HG02981 (cell line): ENCODE measurements at regions not wholly inside any gene's neighbourhood (a gene's known extent, or its start where the extent isn't known, plus 50 kb on each side); places are given as distances from the start of the nearest gene placed in this dataset.
A peak's percentile ranks its signal among the peaks of the same experiment; 100 is the strongest.
"Not testable (repeated sequence)": the region's sequence is repeated elsewhere in the genome, so short reads cannot be mapped to it uniquely, and the experiment has no call there.

Experiments used
- ATAC-seq: cut with Tn5 transposase; IDR thresholded peaks from one replicate; pipeline ENCODE4 v1.9.1; 2021; ENCODE audit warnings: mild to moderate bottlenecking, moderate library complexity; ENCODE audit not compliant: unreplicated experiment

DNA sequence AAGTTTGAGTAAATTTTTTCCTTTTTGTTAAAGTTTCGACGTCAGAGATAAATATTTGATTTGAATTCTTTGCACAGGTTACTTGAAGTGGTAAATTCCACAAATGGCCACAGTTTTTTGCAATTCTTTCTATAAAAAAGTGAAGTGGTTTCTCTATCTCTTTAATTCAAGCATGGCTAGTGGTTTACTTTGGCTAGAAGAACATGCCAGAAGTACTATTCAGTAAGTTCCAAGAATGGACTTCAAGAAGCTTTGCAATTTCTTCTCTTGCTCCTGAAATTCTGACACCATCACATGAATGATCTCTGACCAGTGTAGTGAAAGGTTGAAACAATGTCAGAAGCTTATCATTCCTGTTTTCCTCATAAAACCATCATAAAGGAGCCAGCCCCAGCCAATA, 55.7 kb upstream of the RNPC3 start:
- no peak for ATAC-seq

DNA sequence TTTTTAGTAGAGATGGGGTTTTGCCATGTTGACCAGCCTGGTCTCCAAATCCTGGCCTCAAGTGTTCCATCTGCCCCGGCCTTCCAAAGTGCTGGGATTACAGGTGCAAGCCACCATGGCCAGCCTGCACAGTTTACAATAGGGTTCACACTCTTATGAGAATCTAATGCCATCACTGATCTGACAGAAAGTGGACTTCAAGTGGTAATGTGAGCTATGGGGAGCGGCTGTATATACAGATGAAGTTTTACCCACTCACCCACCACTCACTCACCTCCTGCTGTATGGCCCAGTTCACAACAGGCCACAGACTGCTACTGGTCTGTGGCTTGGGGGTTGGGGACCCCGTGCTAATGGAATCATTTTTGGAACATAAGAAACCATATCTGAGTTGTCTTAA, 58.4 kb upstream of the RNPC3 start:
- ATAC-seq, result no peak

DNA sequence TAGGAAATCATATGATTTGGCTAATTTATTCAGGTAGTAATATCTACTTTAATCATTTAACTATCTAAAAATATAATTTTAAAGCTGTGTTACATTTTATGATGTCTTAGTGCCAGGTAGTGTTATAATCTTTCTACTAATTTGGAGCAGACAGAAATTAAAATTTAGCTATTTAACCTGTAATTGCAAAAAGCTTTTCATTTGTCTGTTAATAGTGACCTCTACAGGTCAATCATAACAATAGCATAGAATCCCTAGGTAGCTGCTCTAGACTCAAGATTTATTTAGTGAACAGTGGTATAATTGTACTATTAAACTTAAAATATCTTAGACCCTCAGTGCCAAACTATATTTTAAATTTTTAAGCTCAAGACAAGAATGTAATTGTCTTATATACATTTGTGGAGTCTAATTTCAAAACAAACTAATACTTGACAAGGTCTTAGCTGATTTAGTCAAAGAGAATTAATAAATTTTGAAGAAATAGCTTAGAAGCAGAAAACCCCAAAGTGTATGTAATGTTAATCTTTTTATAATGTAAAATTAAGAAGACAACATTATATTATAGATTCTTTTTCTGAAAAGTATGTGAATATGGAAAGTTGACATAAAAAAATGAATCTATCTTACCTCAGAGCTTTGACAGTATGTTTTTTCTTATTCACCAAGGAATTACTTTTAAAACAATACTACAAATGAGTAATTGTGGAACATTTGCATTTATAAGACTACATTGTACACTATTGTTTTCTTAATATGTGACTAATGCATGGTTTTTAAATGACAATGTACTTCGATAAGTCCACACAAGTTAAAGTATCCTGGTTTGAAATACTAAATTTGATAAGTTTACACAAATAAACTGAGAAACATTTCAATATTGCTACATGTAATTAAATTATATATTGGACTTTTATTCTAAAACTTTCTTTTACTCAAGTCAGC, 64.1 kb upstream of the RNPC3 start:
- ATAC-seq, result peak; percentile 64

DNA sequence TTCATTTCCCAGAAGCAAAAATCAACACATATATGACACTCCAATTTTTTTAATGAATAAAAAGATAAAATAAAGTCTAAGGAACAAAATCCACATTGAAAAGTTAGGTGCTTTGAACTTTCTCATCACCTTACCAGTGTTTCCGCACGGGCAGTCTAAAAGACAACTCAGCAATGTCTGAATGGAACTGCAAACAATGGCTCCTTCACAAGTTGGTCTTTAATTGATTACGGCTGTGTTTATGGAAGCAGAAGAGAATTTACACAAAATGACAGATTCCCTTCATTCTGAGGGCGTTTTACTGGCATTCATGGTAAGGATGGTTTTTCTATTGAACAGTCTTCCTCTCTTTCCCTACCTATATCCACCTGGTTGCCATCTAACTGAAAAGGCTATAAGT, 65.0 kb upstream of the RNPC3 start:
- ATAC-seq, result no peak

DNA sequence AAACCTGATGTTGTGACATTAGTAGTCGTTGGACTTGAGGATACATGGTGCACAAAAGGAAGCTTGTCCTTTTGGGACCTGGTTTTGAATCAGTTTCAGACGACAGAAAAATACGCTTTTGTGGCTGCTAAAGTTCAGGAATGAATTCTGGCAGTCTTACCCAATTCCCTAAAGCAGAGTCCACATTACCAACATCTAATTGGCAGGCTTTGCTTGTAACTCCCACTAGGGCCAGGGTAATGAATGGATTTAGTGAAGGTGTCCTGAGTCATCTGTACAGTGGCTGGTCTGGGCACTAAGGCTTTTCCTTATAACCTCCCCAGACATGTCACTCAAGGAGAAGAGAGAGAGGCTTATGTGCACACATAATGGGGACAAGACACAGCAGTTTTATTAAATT, 66.2 kb upstream of the RNPC3 start:
- ATAC-seq, result no peak

DNA sequence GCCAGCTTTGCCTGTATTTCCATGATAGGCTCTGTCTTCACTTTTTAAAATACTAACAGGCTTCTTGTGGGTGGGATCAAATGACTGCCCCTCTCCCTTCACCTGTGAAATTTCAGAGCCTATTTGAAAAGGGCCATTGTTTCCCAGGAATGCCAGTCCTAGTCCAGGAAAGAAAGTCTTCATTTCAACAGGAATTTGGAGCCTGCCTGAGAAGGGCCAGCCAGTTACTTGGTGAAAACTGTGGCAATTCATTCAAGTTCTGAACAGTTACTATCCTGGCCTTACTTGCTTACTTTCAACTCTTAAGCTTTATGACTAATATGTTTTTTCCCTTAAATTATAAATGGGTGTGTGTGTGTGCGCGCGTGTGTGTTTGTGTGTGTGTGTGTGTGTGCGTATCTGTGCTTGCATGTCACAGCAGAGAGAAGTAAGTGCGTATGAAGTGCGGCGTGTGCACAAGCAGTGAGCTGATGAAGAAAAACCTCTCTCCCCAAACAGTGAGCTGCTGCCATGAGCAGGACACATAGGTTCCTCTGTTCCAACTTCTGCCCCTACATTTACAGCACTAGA, 67.5 kb upstream of the RNPC3 start:
- no peak for ATAC-seq

DNA sequence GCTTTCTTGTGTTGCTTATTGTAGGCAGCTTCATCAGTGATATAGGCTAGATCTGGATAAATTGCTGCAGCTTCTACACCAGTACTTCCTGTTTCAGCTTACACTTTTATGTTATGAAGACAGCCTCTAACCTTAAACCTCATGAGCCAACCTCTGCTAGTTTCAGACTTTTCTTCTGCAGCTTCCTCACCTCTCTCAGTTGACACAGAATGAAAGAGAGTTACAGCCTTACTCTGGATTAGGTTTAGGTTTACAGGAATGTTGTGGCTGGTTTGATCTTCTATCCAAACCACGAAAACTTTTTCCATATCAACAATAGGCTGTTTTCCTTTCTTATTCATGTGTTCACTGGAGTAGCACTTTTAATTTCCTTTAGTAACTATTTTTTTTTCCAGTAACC, 76.9 kb upstream of the RNPC3 start:
- ATAC-seq, result no peak

DNA sequence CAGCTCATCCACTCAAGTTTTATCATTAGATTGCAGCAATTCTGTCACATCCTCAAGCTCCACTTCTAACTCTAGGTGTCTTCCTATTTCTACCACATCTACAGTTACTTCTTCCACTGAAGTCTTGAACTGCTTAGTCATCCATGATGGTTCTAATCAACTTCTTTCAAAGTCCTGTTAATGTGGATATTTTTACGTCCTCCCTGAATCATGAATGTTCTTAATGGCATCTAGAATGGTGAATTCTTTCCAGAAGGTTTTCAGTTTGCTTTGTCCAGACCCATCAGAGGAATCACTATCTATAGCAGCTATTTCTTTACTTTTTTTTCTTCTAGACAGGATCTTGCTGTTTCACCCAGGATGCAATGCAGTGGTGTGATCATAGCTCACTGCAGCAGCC, 78.0 kb upstream of the RNPC3 start:
- no peak for ATAC-seq

DNA sequence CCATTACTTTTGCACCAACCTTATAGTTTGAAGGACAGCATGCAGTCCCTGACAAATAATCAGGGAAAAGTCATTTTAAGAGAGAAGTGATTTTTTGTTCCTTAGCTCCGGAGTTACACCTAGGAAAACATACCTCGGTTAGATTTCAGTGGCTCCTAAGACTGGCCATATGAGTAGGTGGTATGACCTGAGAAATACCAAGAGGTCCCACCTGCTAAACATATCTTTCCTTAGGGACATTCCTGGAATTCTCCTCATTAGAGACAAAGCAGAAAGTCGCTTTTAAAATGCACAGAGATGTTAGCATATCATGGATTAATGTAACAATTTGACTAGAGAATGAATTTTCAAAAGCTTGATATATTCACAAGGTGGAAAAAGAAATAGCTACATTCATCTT, 84.2 kb upstream of the RNPC3 start:
- ATAC-seq, result no peak

DNA sequence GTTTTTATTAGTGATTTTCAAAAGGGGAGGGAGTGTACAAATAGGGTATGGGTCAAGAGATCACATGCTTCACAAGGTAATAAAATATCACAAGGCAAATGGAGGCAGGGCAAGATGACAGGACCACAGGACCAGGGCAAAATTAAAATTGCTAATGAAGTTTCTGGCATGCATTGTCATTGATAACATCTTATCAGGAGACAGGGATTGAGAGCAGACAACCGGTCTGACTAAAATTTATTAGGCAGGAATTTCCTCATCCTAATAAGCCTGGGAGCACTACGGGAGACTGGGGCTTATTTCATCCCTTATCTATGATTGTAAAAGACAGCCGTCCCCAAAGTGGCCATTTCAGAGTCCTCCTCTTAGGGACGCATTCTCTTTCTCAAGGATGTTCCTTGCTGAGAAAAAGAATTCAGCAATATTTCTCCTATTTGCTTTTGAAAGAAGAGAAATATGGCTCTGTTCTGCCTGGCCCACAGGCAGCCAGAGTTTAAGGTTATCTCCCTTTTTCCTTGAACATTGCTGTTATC, 88.9 kb upstream of the RNPC3 start:
- ATAC-seq, result not testable (repeated sequence)

DNA sequence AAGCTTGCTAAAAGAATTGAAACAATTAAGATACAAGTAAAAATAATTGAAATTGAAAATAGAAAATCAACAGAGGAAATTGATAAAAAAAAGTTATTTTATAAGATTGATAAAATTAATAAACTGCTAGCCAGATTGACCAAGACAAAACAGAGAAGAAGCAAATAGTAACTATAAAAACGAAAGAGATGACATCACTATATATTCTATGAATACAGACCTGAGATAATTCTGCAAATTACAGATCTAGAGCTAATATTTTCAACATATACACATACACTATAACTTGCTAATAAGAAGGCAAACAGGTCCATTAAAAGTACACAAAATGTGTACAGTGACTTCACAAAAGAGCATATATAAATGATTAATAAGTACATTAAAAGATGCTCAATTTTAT, 90.1 kb upstream of the RNPC3 start:
- ATAC-seq, result no peak

DNA sequence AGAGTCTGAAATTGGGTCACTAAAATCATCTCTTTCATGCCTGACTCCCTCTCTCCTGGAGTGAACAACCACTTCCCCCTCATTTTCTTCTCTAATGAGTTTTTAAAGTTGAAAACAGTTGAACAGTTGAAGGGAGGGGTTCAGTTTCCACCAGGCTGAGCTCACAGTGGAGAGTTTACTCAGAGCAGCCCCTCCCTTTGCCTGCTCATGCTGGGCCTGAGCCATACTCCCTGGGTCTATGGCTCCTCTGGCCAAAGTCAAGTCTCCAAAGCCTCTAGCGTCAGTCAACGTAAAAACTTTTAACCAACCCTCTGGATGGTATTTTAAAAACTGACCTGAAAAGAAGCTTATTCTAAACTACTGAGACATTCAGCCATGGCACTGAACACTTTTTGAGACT, 100.8 kb upstream of the RNPC3 start:
- no peak for ATAC-seq

DNA sequence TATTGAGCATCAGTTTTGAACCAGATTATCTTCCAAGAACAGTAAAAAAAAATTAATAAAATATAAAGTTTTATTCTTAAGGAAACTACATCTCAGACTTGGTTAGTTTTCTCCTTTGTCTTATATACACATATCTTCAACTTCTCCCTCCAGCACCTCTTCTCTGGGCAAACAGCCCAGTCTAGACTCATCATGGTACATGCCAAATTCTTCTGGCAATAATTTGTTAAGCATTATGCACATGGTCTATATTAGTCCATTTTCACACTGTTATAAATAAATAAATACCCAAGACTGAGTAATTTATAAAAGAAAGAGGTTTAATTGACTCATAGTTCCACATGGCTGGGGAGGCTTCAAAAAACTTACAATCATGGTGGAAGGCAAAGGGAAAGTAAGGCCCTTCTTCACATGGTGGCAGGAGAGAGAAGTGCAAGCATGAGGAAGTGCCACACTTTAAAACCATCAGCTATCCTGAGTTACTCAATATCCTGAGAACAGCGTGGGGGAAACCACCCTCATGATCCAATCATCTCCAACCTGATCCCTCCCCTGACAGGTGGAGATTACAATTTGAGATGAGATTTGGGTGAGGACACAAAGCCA, 108.7 kb upstream of the RNPC3 start:
- no peak for ATAC-seq

DNA sequence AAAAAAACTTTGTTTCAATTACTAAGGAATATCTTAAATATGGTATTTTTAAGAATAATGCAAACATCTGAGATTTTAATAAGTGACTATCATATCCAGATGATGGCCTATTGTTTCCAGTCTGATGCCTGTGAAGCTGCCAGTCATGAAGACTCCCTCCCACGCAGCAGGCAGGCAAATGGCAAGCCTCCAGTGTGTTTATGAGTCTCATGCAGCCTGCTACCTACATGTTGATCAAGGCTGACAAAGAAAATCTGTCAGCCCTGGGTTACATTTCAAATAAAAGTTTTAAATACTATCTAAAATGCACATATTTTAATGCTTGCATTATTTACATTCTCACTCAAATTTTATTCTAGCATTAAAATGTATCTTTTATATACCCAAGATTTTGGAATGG, 137.6 kb upstream of the RNPC3 start:
- no peak for ATAC-seq

DNA sequence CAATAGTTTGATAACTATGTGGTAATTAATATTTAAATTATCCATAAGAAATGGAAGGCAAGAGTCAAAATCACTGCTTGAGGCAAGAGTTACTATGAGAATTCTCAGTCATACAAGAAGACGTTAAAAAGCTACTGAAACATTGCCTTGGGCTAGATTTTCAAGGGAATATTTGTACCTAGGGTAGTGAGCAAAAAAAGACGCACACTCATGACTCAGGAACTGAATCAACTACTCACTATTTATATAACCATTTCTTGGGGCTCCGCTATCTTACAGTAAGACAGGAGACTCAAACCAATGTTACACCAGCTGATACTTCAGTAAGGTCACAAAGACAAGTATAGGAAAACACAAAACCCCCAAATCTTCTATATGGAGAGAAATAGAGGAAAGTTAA, 151.5 kb upstream of the RNPC3 start:
- no peak for ATAC-seq

DNA sequence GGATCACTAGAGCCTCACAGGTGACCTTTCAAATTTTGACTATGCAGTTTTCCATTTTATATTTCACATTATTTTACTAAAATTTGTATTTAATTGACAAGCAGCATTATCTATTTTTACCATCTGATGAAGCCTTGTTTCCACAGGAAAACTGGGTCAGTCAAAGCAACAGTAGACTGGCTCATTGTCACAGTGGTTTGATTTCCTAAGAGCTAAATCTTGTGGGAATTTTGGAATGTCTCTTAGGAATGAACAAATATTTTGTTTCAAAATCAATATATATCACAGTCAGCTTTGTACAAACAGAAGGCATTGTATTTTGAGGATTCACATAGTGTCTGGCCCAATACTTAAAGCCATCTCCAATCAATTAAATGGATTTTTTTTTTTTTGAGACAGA, 152.6 kb upstream of the RNPC3 start:
- no peak for ATAC-seq

DNA sequence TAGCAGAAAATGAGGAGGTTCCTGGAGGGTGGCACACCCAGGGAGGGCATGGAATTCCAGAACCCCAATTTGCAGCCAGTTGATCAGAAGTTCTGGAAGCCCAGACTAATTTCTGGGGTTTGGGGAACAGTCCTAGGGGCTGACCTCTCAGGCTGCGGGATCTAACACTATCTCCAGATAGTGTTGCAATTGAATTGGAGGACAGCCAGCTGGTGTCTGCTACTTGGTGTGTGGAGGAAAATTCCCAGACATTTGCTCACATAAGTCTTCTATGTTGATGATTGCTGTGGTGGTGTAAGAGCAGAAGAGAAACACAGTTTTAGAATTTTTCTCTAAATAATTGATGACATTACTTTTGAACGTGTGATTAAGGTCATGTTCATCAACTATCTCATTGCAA, 154.3 kb upstream of the RNPC3 start:
- ATAC-seq, result no peak

DNA sequence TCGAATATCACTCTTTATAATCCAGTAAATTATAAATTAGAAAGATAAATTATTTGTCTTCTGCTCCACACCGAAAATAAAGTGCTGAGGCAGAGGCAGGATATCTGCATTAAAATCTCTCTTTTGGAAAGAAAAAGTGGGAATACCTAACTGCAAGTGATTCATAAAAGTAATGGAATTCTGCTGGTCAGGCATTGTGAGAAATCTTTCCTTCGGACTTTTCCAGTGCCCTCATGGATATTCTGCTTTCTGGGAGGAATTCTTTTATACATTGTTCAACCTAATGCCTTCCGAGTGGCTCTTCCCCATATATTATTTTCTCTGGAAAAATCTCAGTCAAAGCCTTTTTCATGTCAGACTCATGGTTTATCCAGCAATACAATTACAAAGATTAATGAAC, 158.3 kb upstream of the RNPC3 start:
- no peak for ATAC-seq

DNA sequence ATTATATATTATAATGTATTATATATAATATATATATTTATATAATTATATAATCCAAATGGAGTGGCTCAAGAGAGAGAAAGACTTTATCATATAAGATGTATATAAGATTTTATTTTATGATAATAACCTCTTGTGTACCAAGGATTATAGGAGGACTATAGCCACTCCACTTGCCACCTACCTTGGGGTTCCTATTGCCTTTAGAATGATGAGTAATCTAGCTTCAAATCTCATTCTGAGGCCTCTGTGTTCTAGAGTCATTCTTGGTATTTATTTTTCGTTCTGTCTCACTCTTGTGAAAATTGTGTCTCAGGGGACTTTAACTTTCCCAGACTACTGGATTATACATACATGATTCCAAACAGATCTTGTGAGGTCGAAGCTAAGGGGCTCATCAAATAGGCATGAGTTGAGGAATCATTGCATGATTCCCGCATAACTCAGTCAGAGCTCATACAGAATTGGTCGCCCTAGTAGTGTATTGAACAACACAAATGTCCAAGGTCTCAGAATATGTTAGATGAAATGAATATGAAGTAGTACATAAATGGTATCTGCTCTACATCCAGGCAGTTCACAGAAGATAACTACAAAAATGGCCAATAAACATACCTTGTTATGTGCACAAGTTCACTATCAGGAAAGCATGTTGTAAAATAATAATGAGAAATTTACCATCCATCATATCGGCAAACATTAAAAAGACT, 159.5 kb upstream of the RNPC3 start:
- ATAC-seq, result no peak

DNA sequence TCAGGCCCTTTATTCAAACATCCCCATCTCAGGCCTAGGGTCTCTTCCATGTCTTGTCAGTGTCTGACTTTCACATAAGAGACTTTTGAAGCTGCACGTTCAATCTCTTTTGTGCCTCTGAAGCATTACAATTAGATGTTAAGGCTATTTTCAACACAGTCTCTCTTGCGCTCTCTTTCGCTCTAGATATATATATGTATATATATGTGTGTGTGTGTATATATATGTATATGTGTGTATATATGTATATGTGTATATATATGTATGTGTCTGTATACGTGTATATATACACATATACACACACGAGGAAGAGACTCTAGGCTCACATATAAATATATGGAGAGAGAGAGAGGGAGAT, 162.5 kb upstream of the RNPC3 start:
- ATAC-seq, result no peak

DNA sequence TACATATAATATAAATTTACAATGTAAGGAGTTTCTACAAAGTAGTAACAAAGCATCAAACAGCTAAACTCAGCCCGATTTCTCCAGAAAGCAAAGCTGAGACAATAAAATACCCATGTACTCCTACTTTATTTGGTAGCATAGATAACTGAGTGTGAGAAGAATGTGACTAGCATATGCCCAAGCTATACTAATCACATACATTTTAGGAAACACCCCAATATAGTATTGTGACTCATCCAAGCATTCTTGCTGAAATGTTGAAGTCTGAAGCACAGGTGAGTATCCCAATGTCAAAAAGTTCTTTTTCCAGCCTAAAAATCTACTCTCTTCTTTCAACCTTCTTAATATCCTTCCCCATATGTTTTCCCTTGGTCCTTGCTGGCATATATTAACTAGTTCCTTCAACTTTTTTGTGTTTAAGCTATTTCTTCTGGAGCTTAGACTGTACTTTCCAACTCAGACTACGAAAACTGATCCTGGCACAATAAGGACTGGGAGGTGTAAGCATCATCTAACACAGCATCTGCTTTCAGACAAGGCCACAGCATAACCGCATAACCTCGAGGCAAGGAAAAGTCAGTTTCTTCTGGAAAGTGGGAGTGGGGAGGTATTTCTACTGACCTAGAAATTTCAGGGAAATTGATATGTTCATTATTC, 163.0 kb upstream of the RNPC3 start:
- no peak for ATAC-seq
